HCT116 (cell line): ENCODE measurements at regions not wholly inside any gene's neighbourhood (a gene's known extent, or its start where the extent isn't known, plus 50 kb on each side); places are given as distances from the start of the nearest gene placed in this dataset.

Experiments used
- ATAC-seq: fragments of 200-7000 bp; cut with Tn5 transposase; 2 replicates; pipeline ENCODE4 v1.9.1; 2020; ENCODE audit warnings: mild to moderate bottlenecking, moderate library complexity
- BruUV-seq: library from RNA; stranded (reverse); fragments of 400-500 nt; replicated peaks from 2 replicates; lab custom pipeline; 2021; lab: Mats Ljungman, UMichigan
- CTCF ChIA-PET: fragments of 300-600 bp; sonication (Branson Sonifier 250); formaldehyde crosslinking; loops from one replicate; lab custom pipeline; 2021; ENCODE audit warnings: antibody characterized with exemption; lab: Charles Lee
- POLR2A ChIA-PET: fragments of 300-600, 350-600 bp; sonication (Branson Sonifier 250); formaldehyde crosslinking; loops from one replicate; lab custom pipeline; 2021; ENCODE audit warnings: antibody characterized with exemption; lab: Charles Lee
- RAD21 ChIA-PET, 2 experiments: fragments of 300-600 bp; sonication (Branson Sonifier 250); formaldehyde crosslinking; loops; one replicate each; lab custom pipeline; 2023; ENCODE audit warnings: low total read pairs in 2 of 2; ENCODE audit not compliant: uncharacterized antibody in 2 of 2, unreplicated experiment in 2 of 2, low non-redundant PET in 1 of 2; lab: Charles Lee
- DNase-seq: peaks from one replicate; pipeline ENCODE4 v3.0.0-alpha.2; 2010; ENCODE audit warnings: low read depth, low spot score
- H2AFZ ChIP-seq: fragments of 200-600 bp; shearing (Covaris generic), sonication (generic); 2 replicates; pipeline ENCODE4 v1.6.1; 2017; ENCODE audit warnings: low read depth, mixed run types, mixed read lengths, antibody characterized with exemption, low read length; ENCODE audit not compliant: poor library complexity, severe bottlenecking
- H3K27ac ChIP-seq: 2 replicates; pipeline ENCODE4 v1.5.1; 2012; ENCODE audit warnings: low read depth, low read length
- H3K27me3 ChIP-seq: fragments of 200-600 bp; sonication (generic); 2 replicates; pipeline ENCODE4 v1.6.1; 2016; ENCODE audit warnings: mixed run types, low read length, mixed read lengths; ENCODE audit not compliant: insufficient read depth
- H3K36me3 ChIP-seq, 2 experiments: fragments of 200-500 bp in 1 of 2; fragments of 200-600 bp in 1 of 2; sonication (Bioruptor generic) in 1 of 2; sonication (generic) in 1 of 2; 2 replicates each; pipeline versions ENCODE4 v1.5.1 to v1.6.1; 2014 to 2016; ENCODE audit warnings: low read length in 2 of 2, inconsistent platforms in 1 of 2, mixed read lengths in 1 of 2, mixed run types in 1 of 2; ENCODE audit not compliant: insufficient read depth in 2 of 2, control insufficient read depth in 1 of 2
- H3K4me1 ChIP-seq, 2 experiments: fragments of 200-600 bp in 1 of 2; sonication (generic) in 1 of 2; 2 replicates each; pipeline versions ENCODE4 v1.5.1 to v1.6.1; 2012 to 2017; ENCODE audit warnings: low read length in 2 of 2, inconsistent platforms in 1 of 2, mild to moderate bottlenecking in 1 of 2, mixed read lengths in 1 of 2, mixed run types in 1 of 2, moderate library complexity in 1 of 2; ENCODE audit not compliant: insufficient read depth in 2 of 2, control insufficient read depth in 1 of 2
- H3K4me2 ChIP-seq: fragments of 200-600 bp; sonication (generic); 2 replicates; pipeline ENCODE4 v1.6.1; 2017; ENCODE audit warnings: mixed run types, low read length, mixed read lengths
- H3K4me3 ChIP-seq, 2 experiments: fragments of 200-600 bp in 1 of 2; sonication (generic) in 1 of 2; replicated peaks in 1 of 2; 2 replicates each; pipeline ENCODE4 v1.5.1; 2011 to 2016; ENCODE audit warnings: low read length in 2 of 2, control low read depth in 1 of 2, low read depth in 1 of 2, mild to moderate bottlenecking in 1 of 2, mixed read lengths in 1 of 2, mixed run types in 1 of 2
- H3K79me2 ChIP-seq: fragments of 200-600 bp; sonication (generic); 2 replicates; pipeline ENCODE4 v1.6.1; 2017; ENCODE audit warnings: mild to moderate bottlenecking, mixed run types, low read length, moderate library complexity, mixed read lengths; ENCODE audit not compliant: insufficient read depth
- H3K9ac ChIP-seq: fragments of 200-600 bp; sonication (generic); 2 replicates; pipeline ENCODE4 v1.6.1; 2016; ENCODE audit warnings: low read length, mixed read lengths
- H3K9me2 ChIP-seq: fragments of 200-600 bp; sonication (generic), shearing (Covaris generic); 2 replicates; pipeline ENCODE4 v1.6.1; 2017; ENCODE audit warnings: mixed run types, mild to moderate bottlenecking, moderate library complexity; ENCODE audit not compliant: insufficient read depth
- H3K9me3 ChIP-seq, 2 experiments: fragments of 200-500 bp in 1 of 2; fragments of 200-600 bp in 1 of 2; sonication (Bioruptor generic) in 1 of 2; sonication (generic) in 1 of 2; 2 replicates each; pipeline ENCODE4 v1.6.1; 2014 to 2017; ENCODE audit warnings: low read length in 2 of 2, mixed read lengths in 2 of 2, inconsistent platforms in 1 of 2, low read depth in 1 of 2, mild to moderate bottlenecking in 1 of 2, mixed run types in 1 of 2, moderate library complexity in 1 of 2; ENCODE audit not compliant: control insufficient read depth in 1 of 2, insufficient read depth in 1 of 2
- H4K20me1 ChIP-seq: fragments of 200-600 bp; sonication (generic), shearing (Covaris generic); 2 replicates; pipeline ENCODE4 v1.6.1; 2017; ENCODE audit warnings: mixed run types, mild to moderate bottlenecking, moderate library complexity; ENCODE audit not compliant: insufficient read depth
- CBX3 ChIP-seq: IDR thresholded peaks from 2 replicates; pipeline ENCODE4 v1.6.1; 2012; ENCODE audit warnings: low read depth
- CEBPB ChIP-seq: IDR thresholded peaks from 2 replicates; pipeline ENCODE4 v1.6.1; 2012; ENCODE audit warnings: low read depth
- EGR1 ChIP-seq: IDR thresholded peaks from 2 replicates; pipeline ENCODE4 v1.6.1; 2012; ENCODE audit warnings: low read depth
- ELF1 ChIP-seq: IDR thresholded peaks from 2 replicates; pipeline ENCODE4 v1.6.1; 2012; ENCODE audit warnings: low read depth, borderline replicate concordance
- EZH2 ChIP-seq: fragments of 200-600 bp; sonication (generic); IDR thresholded peaks from 2 replicates; pipeline ENCODE4 v1.6.1; 2017; ENCODE audit warnings: antibody characterized with exemption, mixed run types
- EZH2phosphoT487 ChIP-seq: fragments of 200-600 bp; IDR thresholded peaks from 2 replicates; pipeline ENCODE4 v1.6.1; 2018; ENCODE audit warnings: antibody characterized with exemption, borderline replicate concordance
- FOSL1 ChIP-seq: IDR thresholded peaks from 2 replicates; pipeline ENCODE4 v1.6.1; 2012; ENCODE audit warnings: low read depth
- MAX ChIP-seq: IDR thresholded peaks from 2 replicates; pipeline ENCODE4 v1.6.1; 2012
- POLR2A ChIP-seq: IDR thresholded peaks from 2 replicates; pipeline ENCODE4 v1.7.0; 2011; ENCODE audit warnings: borderline replicate concordance; ENCODE audit not compliant: insufficient read depth, insufficient read length; ENCODE audit errors: extremely low read depth
- POLR2AphosphoS5 ChIP-seq: IDR thresholded peaks from 2 replicates; pipeline ENCODE4 v1.6.1; 2011; ENCODE audit warnings: mild to moderate bottlenecking, low read depth, low read length, moderate library complexity
- RAD21 ChIP-seq: IDR thresholded peaks from 2 replicates; pipeline ENCODE4 v1.6.1; 2012; ENCODE audit warnings: low read depth, mild to moderate bottlenecking
- REST ChIP-seq: IDR thresholded peaks from 2 replicates; pipeline ENCODE4 v1.6.1; 2012; ENCODE audit warnings: low read depth
- SIN3A ChIP-seq: IDR thresholded peaks from 2 replicates; pipeline ENCODE4 v1.6.1; 2012; ENCODE audit warnings: low read depth
- SP1 ChIP-seq: IDR thresholded peaks from 2 replicates; pipeline ENCODE4 v1.6.1; 2012; ENCODE audit warnings: low read depth
- TCF7L2 ChIP-seq: IDR thresholded peaks from 2 replicates; pipeline ENCODE4 v1.7.0; 2011; ENCODE audit warnings: borderline replicate concordance, inconsistent platforms; ENCODE audit not compliant: insufficient read depth, insufficient read length; ENCODE audit errors: extremely low read depth
- YY1 ChIP-seq: IDR thresholded peaks from 2 replicates; pipeline ENCODE4 v1.6.1; 2011; ENCODE audit warnings: low read length, low read depth, moderate library complexity, mild to moderate bottlenecking; ENCODE audit not compliant: insufficient replicate concordance; ENCODE audit errors: extremely low read depth
- ZFX ChIP-seq: fragments of 450-650 bp; IDR thresholded peaks from 2 replicates; pipeline ENCODE4 v1.6.1; 2017
- intact Hi-C: fragments of 100-400 bp; cut with micrococcal nuclease; formaldehyde crosslinking; loops from 2 replicates; pipeline ENCODE4 v1.10.0; 2022
- TF ChIP-seq, protein P1 (sequence below): IDR thresholded peaks from 2 replicates; pipeline ENCODE4 v1.6.1; 2011; ENCODE audit warnings: mild to moderate bottlenecking, low read length, moderate library complexity; ENCODE audit not compliant: insufficient replicate concordance; ENCODE audit errors: extremely low read depth

GRCh38 chrX:44470816-44471215 is 71.8 kb downstream of the FUNDC1 start:
- H3K9me2 ChIP-seq = no peaks in the 10 kb centered on the region
- H3K4me3 ChIP-seq = no peak overlapping the region
- H3K9ac ChIP-seq = no peak overlapping the region
- ChIA-PET RAD21 (no interaction called here), CTCF (no interaction called here), POLR2A (no interaction called here)
- H3K36me3 ChIP-seq = no peaks in the 10 kb centered on the region
- ATAC-seq (no peak), DNase-seq (no peak)
- no peaks in the 10 kb centered on the region for H3K79me2 ChIP-seq
- H3K27ac ChIP-seq = no peak overlapping the region
- no peaks in the 10 kb centered on the region for H3K9me3 ChIP-seq
- H3K4me2 ChIP-seq = no peak overlapping the region
- no peaks in the 10 kb centered on the region for H4K20me1 ChIP-seq
- no peak overlapping the region for H2AFZ ChIP-seq
- no peaks in the 10 kb centered on the region for H3K27me3 ChIP-seq
- no peaks in the 10 kb centered on the region for H3K4me1 ChIP-seq
- no TSS peak for BruUV-seq
- intact Hi-C loops = no loop called here
- no peak for TF ChIP-seq CEBPB

DNA sequence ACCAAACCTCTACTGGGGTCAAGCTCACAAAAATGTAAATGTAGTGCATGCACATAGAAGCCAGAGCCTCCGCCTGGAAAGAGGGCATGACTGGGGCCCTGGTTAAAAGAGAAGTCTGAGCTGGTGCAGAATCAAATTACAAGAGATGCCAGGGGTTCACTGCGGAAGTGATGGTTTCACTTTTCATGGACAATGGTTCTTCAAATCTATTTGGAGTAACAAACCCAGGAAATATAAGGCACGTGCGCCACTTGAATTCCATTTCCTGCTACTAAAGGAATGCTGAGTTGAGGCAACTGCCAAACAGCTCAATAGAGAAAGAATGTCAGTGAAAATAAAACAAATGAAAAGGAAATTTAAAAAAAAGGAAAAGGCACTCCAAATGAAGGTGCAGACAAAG is 79.8 kb downstream of the FUNDC1 start:
- Histone ChIP-seq H3K79me2 (no peaks in the 10 kb centered on the region), H3K4me2 (no peak overlapping the region), H4K20me1 (no peaks in the 10 kb centered on the region), H3K27ac (no peak overlapping the region), H3K4me3 (no peak overlapping the region), H3K27me3 (no peaks in the 10 kb centered on the region), H3K9ac (no peak overlapping the region), H3K9me2 (no peaks in the 10 kb centered on the region), H3K36me3 (no peaks in the 10 kb centered on the region), H2AFZ (no peak overlapping the region), H3K4me1 (no peaks in the 10 kb centered on the region), H3K9me3 (no peaks in the 10 kb centered on the region)
- DNase-seq (no peak), ATAC-seq (no peak)
- intact Hi-C loops = no loop called here
- ChIA-PET CTCF (no interaction called here), POLR2A (no interaction called here), RAD21 (no interaction called here)
- no TSS peak for BruUV-seq
- TF ChIP-seq SIN3A (no peak), POLR2AphosphoS5 (no peak), ELF1 (no peak), REST (no peak), FOSL1 (no peak), TCF7L2 (no peak), SP1 (no peak), YY1 (no peak), CBX3 (no peak), POLR2A (no peak), EZH2phosphoT487 (no peak), RAD21 (no peak), EGR1 (no peak), MAX (no peak), ZFX (no peak), EZH2 (no peak)
- TF ChIP-seq, protein P1, sequence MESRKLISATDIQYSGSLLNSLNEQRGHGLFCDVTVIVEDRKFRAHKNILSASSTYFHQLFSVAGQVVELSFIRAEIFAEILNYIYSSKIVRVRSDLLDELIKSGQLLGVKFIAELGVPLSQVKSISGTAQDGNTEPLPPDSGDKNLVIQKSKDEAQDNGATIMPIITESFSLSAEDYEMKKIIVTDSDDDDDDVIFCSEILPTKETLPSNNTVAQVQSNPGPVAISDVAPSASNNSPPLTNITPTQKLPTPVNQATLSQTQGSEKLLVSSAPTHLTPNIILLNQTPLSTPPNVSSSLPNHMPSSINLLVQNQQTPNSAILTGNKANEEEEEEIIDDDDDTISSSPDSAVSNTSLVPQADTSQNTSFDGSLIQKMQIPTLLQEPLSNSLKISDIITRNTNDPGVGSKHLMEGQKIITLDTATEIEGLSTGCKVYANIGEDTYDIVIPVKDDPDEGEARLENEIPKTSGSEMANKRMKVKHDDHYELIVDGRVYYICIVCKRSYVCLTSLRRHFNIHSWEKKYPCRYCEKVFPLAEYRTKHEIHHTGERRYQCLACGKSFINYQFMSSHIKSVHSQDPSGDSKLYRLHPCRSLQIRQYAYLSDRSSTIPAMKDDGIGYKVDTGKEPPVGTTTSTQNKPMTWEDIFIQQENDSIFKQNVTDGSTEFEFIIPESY = no peak
